ENCODE measurements at regions not wholly inside any gene's neighbourhood (a gene's known extent, or its start where the extent isn't known, plus 50 kb on each side); places are given as distances from the start of the nearest gene placed in this dataset.

GRCh38 chr11:86120807-86121206, 51.9 kb upstream of the PICALM start:
- DNase-seq (ENCODE audit: low spot score) = peak; percentile 36
- peak; percentile 93 for FAIRE-seq

- DNase-seq (ENCODE audit: low spot score) (no peak), FAIRE-seq (no peak)
Measured at GRCh38 chr11:86119906-86120305, 51.0 kb upstream of the PICALM start.

- no peak for FAIRE-seq
- DNase-seq (ENCODE audit: low spot score) = no peak
Measured at GRCh38 chr11:86119077-86119476, 50.2 kb upstream of the PICALM start.

All from RCC 7860 (cell line).